Heart left ventricle (tissue), 13 donors: ENCODE measurements at regions not wholly inside any gene's neighbourhood (a gene's known extent, or its start where the extent isn't known, plus 50 kb on each side); places are given as distances from the start of the nearest gene placed in this dataset.

Experiments
- POLR2A ChIP-seq, 2 donors: fragments of 450-650 bp; IDR thresholded peaks; one replicate each; pipeline ENCODE4 v1.6.1; 2017; ENCODE audit warnings: antibody characterized with exemption in 2 of 2, mild to moderate bottlenecking in 2 of 2, moderate library complexity in 2 of 2
- TF ChIP-seq, protein P1 (sequence below), 12 donors: fragments of 200-600 bp; sonication (generic) in 4 of 12; IDR thresholded peaks; one replicate each; pipeline versions ENCODE4 v1.5.0 to v1.8.0; 2018 to 2022; ENCODE audit warnings: antibody characterized with exemption in 12 of 12, mild to moderate bottlenecking in 5 of 12
- donor health status: ischemic (EF 13 %, LVEDD 7.1; RV severe dilation, severe dysfunction).
- donor health status: DM: no; HTN: yes; CAD: no.
- donor health status: DM: no; HTN: no; CAD: no.
- donor health status: ischemic (EF 25% LVEDD 6.9; RV normal size, moderate dysfunction).
- donor health status: ischemic (EF 25% LVEDD 5.7; RV mildly dilated, moderate dysfunction).
- donor health status: ischemic (EF 35%, LVEDD 5.7; RV mildly dilated, moderate dysfunction).
- donor health status: nonischemic (EF 11% LVEDD 7.7; RV severe dilation, severe dysfunction).
- donor health status: DM: yes; HTN: yes; CAD: no.
- donor health status: PGD.
- donor health status: ischemic (EF 29% LVEDD 5.4; RV normal size, mild dysfunction).
- donor health status: nonischemic (EF 23%, LVEDD 6.1; RV moderate dilation, normal function).

DNA sequence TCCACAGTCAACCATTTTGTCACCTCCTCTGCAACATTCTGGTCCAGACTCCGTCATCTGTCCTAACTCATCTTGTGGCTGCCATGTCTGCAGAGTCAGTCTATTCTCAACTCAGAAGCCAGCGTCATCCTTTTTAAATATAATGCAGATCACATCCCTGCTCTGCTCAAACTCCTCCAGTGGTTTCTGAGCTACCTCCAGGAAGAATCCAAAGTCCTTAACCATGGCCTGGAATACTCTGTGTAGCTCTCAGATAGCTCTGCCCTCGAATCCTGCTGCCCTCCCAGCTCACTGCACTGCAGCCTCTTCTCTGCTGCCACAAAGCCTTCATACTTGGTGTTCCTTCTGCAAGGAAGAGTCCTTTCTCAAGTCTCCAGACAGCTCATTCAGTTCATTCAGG, 190.8 kb downstream of the FOXO1 start:
- TF ChIP-seq, protein P1, sequence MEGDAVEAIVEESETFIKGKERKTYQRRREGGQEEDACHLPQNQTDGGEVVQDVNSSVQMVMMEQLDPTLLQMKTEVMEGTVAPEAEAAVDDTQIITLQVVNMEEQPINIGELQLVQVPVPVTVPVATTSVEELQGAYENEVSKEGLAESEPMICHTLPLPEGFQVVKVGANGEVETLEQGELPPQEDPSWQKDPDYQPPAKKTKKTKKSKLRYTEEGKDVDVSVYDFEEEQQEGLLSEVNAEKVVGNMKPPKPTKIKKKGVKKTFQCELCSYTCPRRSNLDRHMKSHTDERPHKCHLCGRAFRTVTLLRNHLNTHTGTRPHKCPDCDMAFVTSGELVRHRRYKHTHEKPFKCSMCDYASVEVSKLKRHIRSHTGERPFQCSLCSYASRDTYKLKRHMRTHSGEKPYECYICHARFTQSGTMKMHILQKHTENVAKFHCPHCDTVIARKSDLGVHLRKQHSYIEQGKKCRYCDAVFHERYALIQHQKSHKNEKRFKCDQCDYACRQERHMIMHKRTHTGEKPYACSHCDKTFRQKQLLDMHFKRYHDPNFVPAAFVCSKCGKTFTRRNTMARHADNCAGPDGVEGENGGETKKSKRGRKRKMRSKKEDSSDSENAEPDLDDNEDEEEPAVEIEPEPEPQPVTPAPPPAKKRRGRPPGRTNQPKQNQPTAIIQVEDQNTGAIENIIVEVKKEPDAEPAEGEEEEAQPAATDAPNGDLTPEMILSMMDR (IDR thresholded peaks at IDR 0.05) = no peak
- TF ChIP-seq POLR2A (IDR thresholded peaks at IDR 0.05) = no peak
